AG04450 (cell line): ENCODE measurements at regions not wholly inside any gene's neighbourhood (a gene's known extent, or its start where the extent isn't known, plus 50 kb on each side); places are given as distances from the start of the nearest gene placed in this dataset.

Experiments
- CTCF ChIA-PET: fragments of 300-600, 350-600 bp; formaldehyde crosslinking; extraction: SDS; loops from one replicate; lab custom pipeline; 2022; ENCODE audit warnings: antibody characterized with exemption, inconsistent platforms; lab: Charles Lee
- POLR2A ChIA-PET: fragments of 350-600 bp; formaldehyde crosslinking; extraction: SDS; loops from one replicate; lab custom pipeline; 2021; ENCODE audit warnings: antibody characterized with exemption, inconsistent platforms; lab: Yijun Ruan, JAX
- DNase-seq: peaks from one replicate; pipeline ENCODE4 v3.0.0-alpha.2; 2011; ENCODE audit warnings: low read depth, low spot score
- H3K27ac ChIP-seq: one replicate; pipeline ENCODE4 v1.5.1; 2012; ENCODE audit warnings: low read depth, low read length, control low read depth
- H3K27me3 ChIP-seq: one replicate; pipeline ENCODE4 v1.6.0; 2012; ENCODE audit warnings: low read length; ENCODE audit not compliant: control insufficient read depth, insufficient read depth
- H3K4me3 ChIP-seq: 2 replicates; pipeline ENCODE4 v1.5.1; 2011; ENCODE audit warnings: mild to moderate bottlenecking, low read depth, low read length, control low read depth
- H3K9me3 ChIP-seq: 2 replicates; pipeline ENCODE4 v1.5.1; 2012; ENCODE audit warnings: low read length; ENCODE audit not compliant: control insufficient read depth, insufficient read depth
- CTCF ChIP-seq: IDR thresholded peaks from 2 replicates; pipeline ENCODE4 v1.5.1; 2011; ENCODE audit warnings: low read depth, low read length, control low read depth, inconsistent platforms

GRCh38 chr1:213934649-213935048, 53.1 kb upstream of the PROX1 start:
- no peak overlapping the region for H3K4me3 ChIP-seq
- H3K27ac ChIP-seq: no peak overlapping the region
- CTCF ChIA-PET: no interaction called here
- no peaks in the 10 kb centered on the region for H3K27me3 ChIP-seq
- no peak for DNase-seq
- POLR2A ChIA-PET: no interaction called here
- no peak for TF ChIP-seq CTCF
- no peaks in the 10 kb centered on the region for H3K9me3 ChIP-seq

DNA sequence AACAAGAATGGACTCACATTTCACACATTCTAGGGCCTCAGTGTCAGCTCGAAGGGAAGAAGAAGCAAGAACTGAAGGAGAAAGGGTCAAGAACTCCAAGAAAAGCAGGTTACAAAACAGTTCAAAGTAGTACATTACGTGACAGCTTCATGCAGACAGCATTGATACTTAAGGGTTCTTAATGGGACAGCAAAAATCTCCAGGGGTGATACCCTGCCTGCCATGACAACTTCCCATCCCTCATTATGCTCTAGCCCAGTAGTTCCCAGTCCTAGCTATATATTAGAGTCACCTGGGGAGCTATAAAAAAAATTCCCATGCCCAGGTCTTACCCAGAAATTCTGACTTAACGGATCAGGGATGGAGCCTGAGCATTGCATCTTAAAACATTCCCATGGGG, 51.2 kb upstream of the PROX1 start:
- TF ChIP-seq CTCF: no peak
- Histone ChIP-seq H3K4me3 (no peak overlapping the region), H3K9me3 (no peaks in the 10 kb centered on the region), H3K27ac (no peak overlapping the region), H3K27me3 (no peaks in the 10 kb centered on the region)
- no peak for DNase-seq
- POLR2A ChIA-PET: no interaction called here
- CTCF ChIA-PET: no interaction called here
